ENCODE measurements at regions not wholly inside any gene's neighbourhood (a gene's known extent, or its start where the extent isn't known, plus 50 kb on each side); places are given as distances from the start of the nearest gene placed in this dataset.

DNA sequence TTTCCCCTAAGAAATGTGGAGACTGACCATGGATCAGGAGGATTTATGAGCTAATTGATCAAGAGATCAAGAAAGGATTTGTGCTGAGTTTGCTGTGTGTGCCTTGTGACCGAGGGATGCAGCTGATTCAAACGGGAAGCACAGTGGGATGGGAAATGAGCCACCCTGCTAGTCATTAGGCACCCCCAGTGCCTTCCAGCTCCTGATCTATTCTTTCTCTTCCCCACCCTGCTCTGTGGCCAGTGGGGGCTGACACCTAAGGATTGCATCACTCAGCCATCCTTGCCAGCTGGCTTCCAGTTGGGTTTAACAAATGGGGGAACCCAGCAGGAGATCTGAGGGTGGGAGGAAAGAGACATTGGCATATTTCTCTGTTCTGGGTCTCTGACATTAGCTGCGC is 132.2 kb upstream of the CXCR4 start:
- ChIA-PET POLR2A (no interaction called here), CTCF (no interaction called here)
- Histone ChIP-seq H3K27ac (no peak overlapping the region), H3K4me2 (no peak overlapping the region), H3K4me1 (peaks cover 8% of the 10 kb centered on the region; the same call in 2 of the 3 replicates), H3K4me3 (no peak overlapping the region), H3K9me3 (no peaks in the 10 kb centered on the region)
- 16% methylated on average over 3 of the region's 3 CpGs for WGBS (ENCODE audit: missing lambda C conversion rate)
- no peak for FAIRE-seq
- ATAC-seq = no peak
- no peak for DNase-seq (ENCODE audit: low read depth in 1 of 2, low spot score in 1 of 2)
- no peak for TF ChIP-seq RARB (CRISPR knock-in tag; IDR thresholded peaks at IDR 0.05)
- no peak for TF ChIP-seq EP300 (IDR thresholded peaks at IDR 0.05)
- no peak for TF ChIP-seq MYC (IDR thresholded peaks at IDR 0.05; ENCODE audit: borderline replicate concordance, low read length)
- no peak for TF ChIP-seq RAD21 (conservative IDR thresholded peaks at IDR 0.05 in 1 of 2, IDR thresholded peaks at IDR 0.05 in 1 of 2)
- no peak for TF ChIP-seq MAX (IDR thresholded peaks at IDR 0.05)
- TF ChIP-seq CBX8 (IDR thresholded peaks at IDR 0.05) = no peak

- Histone ChIP-seq H3K4me2 (no peak overlapping the region), H3K4me1 (peaks cover 8% of the 10 kb centered on the region; the same call in 2 of the 3 replicates), H3K9me3 (no peaks in the 10 kb centered on the region), H3K4me3 (no peak overlapping the region), H3K27ac (no peak overlapping the region)
- no peak for FAIRE-seq
- no peak for ATAC-seq
- ChIA-PET CTCF (no interaction called here), POLR2A (no interaction called here)
- DNase-seq (ENCODE audit: low read depth in 1 of 2, low spot score in 1 of 2) = no peak
- 12% methylated on average over 2 of the region's 2 CpGs for WGBS (ENCODE audit: missing lambda C conversion rate)
- no peak for TF ChIP-seq BHLHE40 (IDR thresholded peaks at IDR 0.05; ENCODE audit: low read depth, low read length)
- peak; percentile 30 for TF ChIP-seq MAFK (IDR thresholded peaks at IDR 0.05; ENCODE audit: partially characterized antibody)
Observed at GRCh38 chr2:136248907-136249306, 131.0 kb upstream of the CXCR4 start.

DNA sequence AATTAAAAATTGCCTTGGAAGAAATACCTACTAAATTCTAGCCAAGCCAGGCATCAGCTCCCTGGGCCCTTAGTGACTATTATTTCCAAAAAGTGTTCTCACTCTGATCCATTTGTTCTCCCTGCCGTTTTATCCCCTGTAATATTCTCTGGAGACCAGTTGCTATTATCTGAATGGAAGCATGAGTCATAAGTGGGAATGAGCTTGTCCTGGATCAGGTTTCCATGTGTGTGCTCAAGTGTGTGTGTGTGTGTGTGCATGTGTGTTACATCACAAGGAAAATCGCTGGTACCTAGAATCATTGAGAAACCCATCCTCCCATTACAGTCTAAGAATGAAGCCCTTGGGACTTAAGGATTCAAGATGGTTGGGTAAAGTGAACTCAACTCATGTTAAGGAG is 130.3 kb upstream of the CXCR4 start:
- POLR2A ChIA-PET = no interaction called here
- FAIRE-seq (no peak), DNase-seq (ENCODE audit: low read depth in 1 of 2, low spot score in 1 of 2) (peak in 1 of 2 experiments; percentile 22), ATAC-seq (no peak)
- Histone ChIP-seq H3K4me3 (no peak overlapping the region), H3K9me3 (no peaks in the 10 kb centered on the region), H3K27ac (no peak overlapping the region), H3K4me1 (peaks cover 8% of the 10 kb centered on the region; the same call in 2 of the 3 replicates), H3K4me2 (no peak overlapping the region)
- CTCF ChIA-PET = no interaction called here
- 29% methylated on average over 2 of the region's 2 CpGs for WGBS (ENCODE audit: missing lambda C conversion rate)
- TF ChIP-seq ZC3H11A (IDR thresholded peaks at IDR 0.05) = no peak
- no peak for TF ChIP-seq FOSL2 (IDR thresholded peaks at IDR 0.05)
- peak; percentile 15; the same call in 1 of the 2 replicates for TF ChIP-seq FOSL2 (CRISPR knock-in tag; IDR thresholded peaks at IDR 0.05)

DNA sequence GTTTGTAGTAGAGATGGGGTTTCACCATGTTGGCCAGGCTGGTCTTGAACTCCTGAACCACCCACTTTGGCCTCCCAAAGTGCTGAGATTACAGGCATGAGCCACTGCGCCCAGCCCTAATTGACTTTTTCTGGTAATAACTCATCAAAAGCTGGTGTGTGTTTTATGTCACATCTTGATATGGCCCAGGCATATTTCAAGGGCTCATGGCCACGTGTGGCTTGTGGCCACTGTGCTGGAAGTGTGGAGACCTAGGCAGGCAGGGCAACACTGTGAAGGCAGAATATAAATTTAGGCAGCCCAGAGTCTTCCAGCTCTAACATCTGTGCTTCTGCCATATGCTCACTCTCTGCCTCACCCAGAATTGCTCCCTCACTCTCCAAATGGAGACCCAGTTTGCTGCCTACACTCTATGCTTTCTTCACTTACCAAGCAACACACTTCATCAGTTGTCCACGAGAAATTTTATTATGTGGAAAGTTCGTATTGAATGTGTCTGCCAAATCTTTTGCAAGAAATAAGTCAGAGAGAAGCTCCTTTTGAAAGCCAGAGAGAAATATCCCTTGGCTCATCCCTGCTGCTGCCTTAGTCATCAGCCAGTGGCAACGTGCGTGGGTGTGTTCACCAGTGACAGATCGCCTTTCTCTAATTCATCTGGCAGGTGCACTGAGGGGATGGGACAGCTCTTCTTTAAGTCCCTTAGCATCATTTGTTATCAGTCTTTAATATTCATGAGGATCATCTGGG is 129.4 kb upstream of the CXCR4 start:
- no peak for ATAC-seq
- no peak for TF ChIP-seq KDM1A (IDR thresholded peaks at IDR 0.05; ENCODE audit: low read depth)
- TF ChIP-seq ZFP36 (IDR thresholded peaks at IDR 0.05; ENCODE audit: borderline replicate concordance, partially characterized antibody) = no peak
- no peak for TF ChIP-seq ZC3H11A (IDR thresholded peaks at IDR 0.05)
- TF ChIP-seq ESRRA (IDR thresholded peaks at IDR 0.05; ENCODE audit: borderline replicate concordance, low read length) = no peak
- TF ChIP-seq HEYL (CRISPR knock-in tag; IDR thresholded peaks at IDR 0.05) = no peak
- no peak for TF ChIP-seq FOXS1 (CRISPR knock-in tag; IDR thresholded peaks at IDR 0.05)
- peaks cover 8% of the 10 kb centered on the region; the same call in 2 of the 3 replicates for H3K4me1 ChIP-seq
- no peaks in the 10 kb centered on the region for H3K9me3 ChIP-seq
- 50% methylated on average over 7 of the region's 7 CpGs for WGBS (ENCODE audit: missing lambda C conversion rate)
- DNase-seq (ENCODE audit: low read depth in 1 of 2, low spot score in 1 of 2) = no peak
- H3K4me2 ChIP-seq = no peak overlapping the region
- ChIA-PET CTCF (interaction anchor here (0.7 kb wide), 1 partner anchor 144 kb away, joined by 3 read pairs; no protein-coding TSS in a partner anchor), POLR2A (no interaction called here)
- FAIRE-seq = no peak
- no peak overlapping the region for H3K27ac ChIP-seq
- no peak overlapping the region for H3K4me3 ChIP-seq

DNA sequence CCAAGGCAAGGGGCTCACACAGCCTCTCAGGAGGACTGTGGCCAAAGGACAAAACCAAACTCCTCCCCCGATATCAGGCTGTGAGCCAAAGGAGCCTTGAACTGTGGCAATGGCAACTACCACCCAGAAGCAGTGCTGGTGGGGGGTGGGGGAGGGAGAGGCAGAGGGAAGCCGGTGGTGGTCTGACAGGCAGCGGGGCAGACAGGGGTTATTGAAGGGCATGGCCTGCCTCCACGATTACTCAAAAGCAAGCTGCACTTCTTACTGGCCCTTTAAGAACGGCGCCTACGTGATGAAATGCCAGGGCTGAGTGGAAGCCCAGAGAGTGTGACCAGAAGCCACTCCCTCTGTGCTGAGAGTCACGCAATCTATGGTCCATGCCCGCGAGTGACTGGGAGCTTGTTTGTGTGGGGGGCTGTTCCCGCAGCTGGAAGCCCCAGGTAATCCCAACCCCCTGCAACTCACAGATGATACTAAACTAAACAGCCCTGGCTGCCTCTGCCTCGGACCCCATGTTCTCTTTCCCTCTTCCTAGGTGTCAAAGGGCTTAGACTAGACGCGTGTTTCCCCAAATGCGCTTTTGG is 128.2 kb upstream of the CXCR4 start:
- DNase-seq (ENCODE audit: low read depth in 1 of 2, low spot score in 1 of 2) = peak; percentile 12 to 28
- ChIA-PET CTCF (no interaction called here), POLR2A (no interaction called here)
- no peaks in the 10 kb centered on the region for H3K9me3 ChIP-seq
- WGBS (ENCODE audit: missing lambda C conversion rate) = 46% methylated on average over 12 of the region's 15 CpGs
- ATAC-seq = peak; percentile 70 to 77
- no peak for FAIRE-seq
- peaks cover 8% of the 10 kb centered on the region; the same call in 2 of the 3 replicates for H3K4me1 ChIP-seq
- peak overlapping the region; percentile 72 for H3K4me2 ChIP-seq
- peak overlapping the region; percentile 50 to 76; a peak in 4 of 6 replicates for H3K27ac ChIP-seq
- peak overlapping the region; percentile 13; the same call in 1 of the 3 replicates for H3K4me3 ChIP-seq
- TF ChIP-seq, protein P1, sequence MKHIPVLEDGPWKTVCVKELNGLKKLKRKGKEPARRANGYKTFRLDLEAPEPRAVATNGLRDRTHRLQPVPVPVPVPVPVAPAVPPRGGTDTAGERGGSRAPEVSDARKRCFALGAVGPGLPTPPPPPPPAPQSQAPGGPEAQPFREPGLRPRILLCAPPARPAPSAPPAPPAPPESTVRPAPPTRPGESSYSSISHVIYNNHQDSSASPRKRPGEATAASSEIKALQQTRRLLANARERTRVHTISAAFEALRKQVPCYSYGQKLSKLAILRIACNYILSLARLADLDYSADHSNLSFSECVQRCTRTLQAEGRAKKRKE (CRISPR knock-in tag; IDR thresholded peaks at IDR 0.05; ENCODE audit: low read depth) = no peak
- TF ChIP-seq, protein P2, sequence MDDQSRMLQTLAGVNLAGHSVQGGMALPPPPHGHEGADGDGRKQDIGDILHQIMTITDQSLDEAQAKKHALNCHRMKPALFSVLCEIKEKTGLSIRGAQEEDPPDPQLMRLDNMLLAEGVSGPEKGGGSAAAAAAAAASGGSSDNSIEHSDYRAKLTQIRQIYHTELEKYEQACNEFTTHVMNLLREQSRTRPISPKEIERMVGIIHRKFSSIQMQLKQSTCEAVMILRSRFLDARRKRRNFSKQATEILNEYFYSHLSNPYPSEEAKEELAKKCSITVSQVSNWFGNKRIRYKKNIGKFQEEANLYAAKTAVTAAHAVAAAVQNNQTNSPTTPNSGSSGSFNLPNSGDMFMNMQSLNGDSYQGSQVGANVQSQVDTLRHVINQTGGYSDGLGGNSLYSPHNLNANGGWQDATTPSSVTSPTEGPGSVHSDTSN (IDR thresholded peaks at IDR 0.05) = no peak
- TF ChIP-seq EHMT2 (IDR thresholded peaks at IDR 0.05; ENCODE audit: low read depth) (no peak), ZSCAN20 (CRISPR knock-in tag; IDR thresholded peaks at IDR 0.05) (no peak), PHF8 (IDR thresholded peaks at IDR 0.05; ENCODE audit: borderline replicate concordance, low read depth) (no peak)
- TF ChIP-seq, protein P3, sequence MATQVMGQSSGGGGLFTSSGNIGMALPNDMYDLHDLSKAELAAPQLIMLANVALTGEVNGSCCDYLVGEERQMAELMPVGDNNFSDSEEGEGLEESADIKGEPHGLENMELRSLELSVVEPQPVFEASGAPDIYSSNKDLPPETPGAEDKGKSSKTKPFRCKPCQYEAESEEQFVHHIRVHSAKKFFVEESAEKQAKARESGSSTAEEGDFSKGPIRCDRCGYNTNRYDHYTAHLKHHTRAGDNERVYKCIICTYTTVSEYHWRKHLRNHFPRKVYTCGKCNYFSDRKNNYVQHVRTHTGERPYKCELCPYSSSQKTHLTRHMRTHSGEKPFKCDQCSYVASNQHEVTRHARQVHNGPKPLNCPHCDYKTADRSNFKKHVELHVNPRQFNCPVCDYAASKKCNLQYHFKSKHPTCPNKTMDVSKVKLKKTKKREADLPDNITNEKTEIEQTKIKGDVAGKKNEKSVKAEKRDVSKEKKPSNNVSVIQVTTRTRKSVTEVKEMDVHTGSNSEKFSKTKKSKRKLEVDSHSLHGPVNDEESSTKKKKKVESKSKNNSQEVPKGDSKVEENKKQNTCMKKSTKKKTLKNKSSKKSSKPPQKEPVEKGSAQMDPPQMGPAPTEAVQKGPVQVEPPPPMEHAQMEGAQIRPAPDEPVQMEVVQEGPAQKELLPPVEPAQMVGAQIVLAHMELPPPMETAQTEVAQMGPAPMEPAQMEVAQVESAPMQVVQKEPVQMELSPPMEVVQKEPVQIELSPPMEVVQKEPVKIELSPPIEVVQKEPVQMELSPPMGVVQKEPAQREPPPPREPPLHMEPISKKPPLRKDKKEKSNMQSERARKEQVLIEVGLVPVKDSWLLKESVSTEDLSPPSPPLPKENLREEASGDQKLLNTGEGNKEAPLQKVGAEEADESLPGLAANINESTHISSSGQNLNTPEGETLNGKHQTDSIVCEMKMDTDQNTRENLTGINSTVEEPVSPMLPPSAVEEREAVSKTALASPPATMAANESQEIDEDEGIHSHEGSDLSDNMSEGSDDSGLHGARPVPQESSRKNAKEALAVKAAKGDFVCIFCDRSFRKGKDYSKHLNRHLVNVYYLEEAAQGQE (IDR thresholded peaks at IDR 0.05) = no peak

All from A549 (cell line).